Trophoblast cell (in vitro differentiated cells and primary cell): ENCODE measurements at regions not wholly inside any gene's neighbourhood (a gene's known extent, or its start where the extent isn't known, plus 50 kb on each side); places are given as distances from the start of the nearest gene placed in this dataset.

Source experiments
- DNase-seq, 2 donors: peaks; one replicate each; pipeline ENCODE4 v3.0.0-alpha.2; 2016
- H2AFZ ChIP-seq: 2 replicates; pipeline ENCODE4 v1.6.1; 2013; ENCODE audit warnings: low read length, moderate library complexity, mild to moderate bottlenecking; ENCODE audit not compliant: insufficient read depth, poor library complexity
- H2AK5ac ChIP-seq: 2 replicates; pipeline ENCODE4 v1.6.1; 2013; ENCODE audit warnings: mild to moderate bottlenecking, low read length
- H2BK120ac ChIP-seq: 2 replicates; pipeline ENCODE4 v1.6.1; 2013; ENCODE audit warnings: low read length, mild to moderate bottlenecking, moderate library complexity; ENCODE audit not compliant: insufficient read depth, poor library complexity
- H2BK12ac ChIP-seq: 2 replicates; pipeline ENCODE4 v1.6.1; 2013; ENCODE audit warnings: mild to moderate bottlenecking, low read length, moderate library complexity
- H2BK5ac ChIP-seq: 2 replicates; pipeline ENCODE4 v1.6.1; 2013; ENCODE audit warnings: low read length, low read depth, moderate library complexity, mild to moderate bottlenecking; ENCODE audit not compliant: poor library complexity
- H3K14ac ChIP-seq: 2 replicates; pipeline ENCODE4 v1.6.1; 2013; ENCODE audit warnings: mild to moderate bottlenecking, low read length
- H3K18ac ChIP-seq: 2 replicates; pipeline ENCODE4 v1.6.1; 2013; ENCODE audit warnings: mild to moderate bottlenecking, low read length
- H3K23ac ChIP-seq: 2 replicates; pipeline ENCODE4 v1.6.1; 2013; ENCODE audit warnings: low read length
- H3K27ac ChIP-seq: 2 replicates; pipeline ENCODE4 v1.5.1; 2013; ENCODE audit warnings: low read depth, mild to moderate bottlenecking, inconsistent platforms, low read length, moderate library complexity
- H3K27me3 ChIP-seq: 2 replicates; pipeline ENCODE4 v1.6.1; 2013; ENCODE audit warnings: inconsistent platforms, mild to moderate bottlenecking, low read length, moderate library complexity; ENCODE audit not compliant: insufficient read depth
- H3K36me3 ChIP-seq, 2 experiments: 1 replicate in 1 of 2; 2 replicates in 1 of 2; pipeline ENCODE4 v1.6.1; 2013; ENCODE audit warnings: low read length in 2 of 2, mild to moderate bottlenecking in 2 of 2, moderate library complexity in 1 of 2; ENCODE audit not compliant: insufficient read depth in 2 of 2, control insufficient read depth in 1 of 2
- H3K4ac ChIP-seq: 2 replicates; pipeline ENCODE4 v1.6.1; 2013; ENCODE audit warnings: low read depth, mild to moderate bottlenecking, low read length, moderate library complexity
- H3K4me1 ChIP-seq, 2 experiments: 1 replicate in 1 of 2; 2 replicates in 1 of 2; pipeline ENCODE4 v1.6.1; 2013; ENCODE audit warnings: low read length in 2 of 2, mild to moderate bottlenecking in 2 of 2, moderate library complexity in 1 of 2; ENCODE audit not compliant: insufficient read depth in 2 of 2, control insufficient read depth in 1 of 2
- H3K4me2 ChIP-seq: 2 replicates; pipeline ENCODE4 v1.6.1; 2013; ENCODE audit warnings: inconsistent platforms, mild to moderate bottlenecking, low read length, moderate library complexity
- H3K4me3 ChIP-seq: 2 replicates; pipeline ENCODE4 v1.5.1; 2013; ENCODE audit warnings: mild to moderate bottlenecking, low read depth, low read length, inconsistent platforms
- H3K79me1 ChIP-seq: one replicate; pipeline ENCODE4 v1.6.1; 2013; ENCODE audit warnings: low read length
- H3K79me2 ChIP-seq: 2 replicates; pipeline ENCODE4 v1.6.1; 2013; ENCODE audit warnings: low read length, mild to moderate bottlenecking; ENCODE audit not compliant: control insufficient read depth, insufficient read depth, poor library complexity
- H3K9ac ChIP-seq: 2 replicates; pipeline ENCODE4 v1.6.1; 2013; ENCODE audit warnings: mild to moderate bottlenecking, low read length
- H3K9me3 ChIP-seq: 2 replicates; pipeline ENCODE4 v1.6.1; 2013; ENCODE audit warnings: low read depth, mild to moderate bottlenecking, control low read depth, inconsistent platforms, low read length; ENCODE audit not compliant: insufficient read depth
- H4K12ac ChIP-seq: 2 replicates; pipeline ENCODE4 v1.6.1; 2013; ENCODE audit warnings: low read depth, mild to moderate bottlenecking, low read length, moderate library complexity
- H4K8ac ChIP-seq: 2 replicates; pipeline ENCODE4 v1.6.1; 2013; ENCODE audit warnings: low read depth, mild to moderate bottlenecking, low read length, moderate library complexity
- H4K91ac ChIP-seq: one replicate; pipeline ENCODE4 v1.6.1; 2013; ENCODE audit warnings: low read depth, mild to moderate bottlenecking, low read length, moderate library complexity
- WGBS: extraction: QIAGEN DNeasy Blood & Tissue Kit; methylation state at CpG from one replicate; pipeline ENCODE4 v1.1.7; 2013; ENCODE audit warnings: missing lambda C conversion rate; ENCODE audit not compliant: insufficient read length, insufficient coverage; ENCODE audit errors: extremely low coverage; 5-methylcytosine and 5-hydroxymethylcytosine counted together

GRCh38 chr6:145142958-145143357 lies 592.4 kb downstream of the EPM2A start:
- Histone ChIP-seq H3K14ac (no peak overlapping the region), H3K4ac (no peak overlapping the region), H2AK5ac (no peak overlapping the region), H2BK120ac (no peak overlapping the region), H4K12ac (no peak overlapping the region), H4K91ac (no peak overlapping the region), H3K4me2 (no peak overlapping the region), H3K27ac (no peak overlapping the region), H3K79me2 (no peaks in the 10 kb centered on the region), H3K27me3 (no peaks in the 10 kb centered on the region), H4K8ac (no peak overlapping the region), H2AFZ (no peak overlapping the region), H3K23ac (no peak overlapping the region), H3K4me1 (no peaks in the 10 kb centered on the region), H3K9ac (no peak overlapping the region), H2BK5ac (no peak overlapping the region), H2BK12ac (no peak overlapping the region), H3K9me3 (no peaks in the 10 kb centered on the region), H3K36me3 (no peaks in the 10 kb centered on the region), H3K4me3 (no peak overlapping the region), H3K79me1 (no peaks in the 10 kb centered on the region), H3K18ac (no peak overlapping the region)
- no peak for DNase-seq
- no CpG with 5 or more reads among the region's 1 CpG for WGBS

DNA sequence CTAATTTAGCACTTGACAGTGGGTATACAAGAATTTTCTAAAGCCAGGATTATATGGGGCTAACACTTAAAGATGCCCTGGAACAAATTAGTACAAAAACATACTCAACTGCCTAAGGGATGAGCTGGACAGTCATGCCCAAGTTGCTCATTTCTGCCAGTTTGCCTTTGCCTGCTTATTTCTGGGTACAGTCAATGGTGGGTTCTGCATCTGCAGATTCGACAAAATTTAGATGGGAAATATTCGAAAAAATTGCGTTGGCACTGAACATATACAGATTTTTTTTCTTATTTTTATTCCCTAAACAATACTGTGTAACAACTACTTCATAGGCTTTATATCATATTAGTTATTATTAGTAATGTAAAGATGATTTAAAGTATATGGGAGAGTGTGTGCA lies 591.9 kb downstream of the EPM2A start:
- Histone ChIP-seq H4K12ac (no peak overlapping the region), H3K36me3 (no peaks in the 10 kb centered on the region), H3K9ac (no peak overlapping the region), H2BK12ac (no peak overlapping the region), H3K18ac (no peak overlapping the region), H4K91ac (no peak overlapping the region), H2BK120ac (no peak overlapping the region), H3K4ac (no peak overlapping the region), H3K79me2 (no peaks in the 10 kb centered on the region), H3K23ac (no peak overlapping the region), H3K4me2 (no peak overlapping the region), H3K27me3 (no peaks in the 10 kb centered on the region), H3K4me1 (no peaks in the 10 kb centered on the region), H3K9me3 (no peaks in the 10 kb centered on the region), H2BK5ac (no peak overlapping the region), H3K4me3 (no peak overlapping the region), H3K79me1 (no peaks in the 10 kb centered on the region), H3K14ac (no peak overlapping the region), H3K27ac (no peak overlapping the region), H4K8ac (no peak overlapping the region), H2AFZ (no peak overlapping the region), H2AK5ac (no peak overlapping the region)
- no peak for DNase-seq
- WGBS: no CpG with 5 or more reads among the region's 3 CpGs

DNA sequence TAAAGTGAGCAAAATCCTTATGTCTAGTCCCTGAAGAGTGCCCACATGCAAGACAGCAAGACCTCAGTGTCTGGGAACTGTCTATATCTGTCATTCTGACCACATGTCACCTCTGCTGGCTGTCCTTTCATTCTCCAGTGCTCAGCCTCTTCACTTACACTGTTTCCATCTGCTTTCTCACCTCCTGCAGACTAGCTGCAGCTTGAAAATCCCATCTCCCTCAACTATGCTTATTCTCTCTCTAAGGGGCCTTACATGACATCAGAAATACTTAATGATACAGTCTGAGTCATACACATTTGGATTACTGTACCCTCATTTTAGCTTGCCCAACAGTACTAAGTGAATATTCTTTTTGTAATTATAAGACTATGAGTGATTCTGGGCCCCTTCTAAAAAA lies 587.8 kb downstream of the EPM2A start:
- no peaks in the 10 kb centered on the region for H3K9me3 ChIP-seq
- no peaks in the 10 kb centered on the region for H3K27me3 ChIP-seq
- no peak overlapping the region for H4K12ac ChIP-seq
- H2BK120ac ChIP-seq: no peak overlapping the region
- H3K36me3 ChIP-seq: no peaks in the 10 kb centered on the region
- no peak overlapping the region for H2AK5ac ChIP-seq
- no peak overlapping the region for H2BK5ac ChIP-seq
- no peak overlapping the region for H2BK12ac ChIP-seq
- H3K4me2 ChIP-seq: no peak overlapping the region
- no peak overlapping the region for H3K4me3 ChIP-seq
- H3K79me2 ChIP-seq: no peaks in the 10 kb centered on the region
- no peak overlapping the region for H4K91ac ChIP-seq
- H4K8ac ChIP-seq: no peak overlapping the region
- H3K4ac ChIP-seq: no peak overlapping the region
- no peak overlapping the region for H3K27ac ChIP-seq
- DNase-seq: peak in 1 of 2 donors; percentile 3
- H3K23ac ChIP-seq: no peak overlapping the region
- no peaks in the 10 kb centered on the region for H3K79me1 ChIP-seq
- no peak overlapping the region for H2AFZ ChIP-seq
- no peak overlapping the region for H3K18ac ChIP-seq
- no peaks in the 10 kb centered on the region for H3K4me1 ChIP-seq
- no peak overlapping the region for H3K14ac ChIP-seq
- no peak overlapping the region for H3K9ac ChIP-seq

DNA sequence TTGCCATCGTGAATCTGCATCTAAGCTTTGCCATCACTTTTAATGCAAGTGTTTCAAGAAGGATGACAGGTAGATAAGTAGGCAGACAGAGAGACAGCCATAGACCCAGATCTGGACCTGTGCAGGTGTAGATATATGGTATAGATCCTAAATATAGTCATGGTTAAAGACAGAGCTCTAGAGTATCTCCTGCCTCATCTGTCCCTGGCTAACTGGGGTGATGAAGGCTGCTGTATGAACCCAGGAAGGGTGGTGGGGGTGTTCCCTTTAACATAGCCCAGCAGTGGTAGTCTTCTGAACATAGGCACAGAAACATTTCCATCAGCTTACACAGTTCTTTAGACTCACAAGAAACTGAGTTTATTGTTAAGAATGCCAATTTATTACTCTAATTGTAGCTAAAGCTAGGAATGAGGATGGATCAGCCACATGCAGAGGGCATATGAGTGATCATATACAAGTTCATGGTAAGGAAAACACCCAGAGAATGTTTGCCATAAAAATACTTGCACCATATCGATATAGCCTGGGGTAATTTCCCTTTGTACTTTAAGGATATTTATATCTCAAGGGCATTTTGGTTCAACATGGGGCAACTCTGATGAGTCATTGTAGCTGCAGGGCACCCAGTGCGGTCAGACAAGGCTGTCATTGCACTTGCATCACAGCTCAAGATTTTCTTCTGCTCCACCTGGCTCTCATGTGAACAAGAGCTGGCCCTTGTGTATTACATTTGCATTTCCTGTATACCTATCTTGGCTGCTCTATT lies 587.2 kb downstream of the EPM2A start:
- Histone ChIP-seq H3K79me2 (no peaks in the 10 kb centered on the region), H3K9ac (no peak overlapping the region), H4K91ac (no peak overlapping the region), H4K12ac (no peak overlapping the region), H2BK120ac (no peak overlapping the region), H3K79me1 (no peaks in the 10 kb centered on the region), H2AFZ (no peak overlapping the region), H3K4me1 (no peaks in the 10 kb centered on the region), H3K4me3 (no peak overlapping the region), H2BK5ac (no peak overlapping the region), H3K4me2 (no peak overlapping the region), H4K8ac (no peak overlapping the region), H2BK12ac (no peak overlapping the region), H3K23ac (no peak overlapping the region), H2AK5ac (no peak overlapping the region), H3K14ac (no peak overlapping the region), H3K27me3 (no peaks in the 10 kb centered on the region), H3K4ac (no peak overlapping the region), H3K27ac (no peak overlapping the region), H3K18ac (no peak overlapping the region), H3K36me3 (no peaks in the 10 kb centered on the region), H3K9me3 (no peaks in the 10 kb centered on the region)
- DNase-seq: peak; percentile 96 to 100
- WGBS: no CpG with 5 or more reads among the region's 3 CpGs
